ENCODE measurements at regions not wholly inside any gene's neighbourhood (a gene's known extent, or its start where the extent isn't known, plus 50 kb on each side); places are given as distances from the start of the nearest gene placed in this dataset.

GRCh38 chr13:53101883-53102282, 73.3 kb downstream of the OLFM4 start:
- peaks cover 0 to 7% (median 5%) of the 10 kb centered on the region in 7 donors for H3K9me3 Mint-ChIP-seq
- no peak overlapping the region for H3K4me3 Mint-ChIP-seq
- H3K9me3 ChIP-seq (replicated peaks in 1 of 2; ENCODE audit: control insufficient read depth in 1 of 2, insufficient read depth in 1 of 2, low read length in 2 of 2): no peaks in the 10 kb centered on the region
- no peaks in the 10 kb centered on the region for H3K79me2 ChIP-seq (ENCODE audit: insufficient read depth, low read length)
- no peaks in the 10 kb centered on the region for H3K4me1 Mint-ChIP-seq
- H3K27ac ChIP-seq (ENCODE audit: low read depth in 1 of 2, low read length in 2 of 2): no peak overlapping the region
- no peaks in the 10 kb centered on the region for H3K36me3 ChIP-seq (replicated peaks in 1 of 2; ENCODE audit: control insufficient read depth in 1 of 2, insufficient read depth in 2 of 2, low read length in 2 of 2)
- H2AFZ ChIP-seq (ENCODE audit: insufficient read depth, low read depth, low read length, poor library complexity, severe bottlenecking): no peak overlapping the region
- no peak overlapping the region for H3K27ac Mint-ChIP-seq
- no peaks in the 10 kb centered on the region for H4K20me1 ChIP-seq (ENCODE audit: insufficient read depth, low read length)
- no peaks in the 10 kb centered on the region for H3K27me3 ChIP-seq (ENCODE audit: control insufficient read depth in 2 of 2, insufficient read depth in 2 of 2, low read length in 2 of 2)
- DNase-seq: no peak
- no peak overlapping the region for H3K4me3 ChIP-seq (replicated peaks in 1 of 3; ENCODE audit: low read depth in 2 of 3, low read length in 3 of 3)
- H3K27me3 Mint-ChIP-seq (ENCODE audit: low read depth in 3 of 3): peaks cover 0 to 1% (median 0%) of the 10 kb centered on the region in 3 donors
- no peak overlapping the region for H3K4me2 ChIP-seq (replicated peaks; ENCODE audit: extremely low read depth, low read length, poor library complexity, severe bottlenecking)
- intact Hi-C loops (cut with micrococcal nuclease): no loop called here
- no peak for TF ChIP-seq CTCF (IDR thresholded peaks at IDR 0.05)
- no peaks in the 10 kb centered on the region for H3K4me1 ChIP-seq (ENCODE audit: control insufficient read depth in 1 of 2, insufficient read depth in 2 of 2, low read length in 2 of 2)
- H3K9ac ChIP-seq (ENCODE audit: insufficient read depth, low read length, poor library complexity, severe bottlenecking): no peak overlapping the region
- no CpG with 5 or more reads among the region's 2 CpGs for WGBS (ENCODE audit: insufficient coverage)
- H3K36me3 Mint-ChIP-seq: no peaks in the 10 kb centered on the region

GRCh38 chr13:53104136-53104535, 75.5 kb downstream of the OLFM4 start:
- no peaks in the 10 kb centered on the region for H3K9me3 ChIP-seq (replicated peaks in 1 of 2; ENCODE audit: control insufficient read depth in 1 of 2, insufficient read depth in 1 of 2, low read length in 2 of 2)
- H3K4me2 ChIP-seq (replicated peaks; ENCODE audit: extremely low read depth, low read length, poor library complexity, severe bottlenecking): no peak overlapping the region
- no peaks in the 10 kb centered on the region for H3K27me3 ChIP-seq (ENCODE audit: control insufficient read depth in 2 of 2, insufficient read depth in 2 of 2, low read length in 2 of 2)
- no peak for DNase-seq
- peaks cover 0 to 3% (median 0%) of the 10 kb centered on the region in 3 donors for H3K27me3 Mint-ChIP-seq (ENCODE audit: low read depth in 3 of 3)
- H3K27ac ChIP-seq (ENCODE audit: low read depth in 1 of 2, low read length in 2 of 2): no peak overlapping the region
- no peak overlapping the region for H3K4me3 ChIP-seq (replicated peaks in 1 of 3; ENCODE audit: low read depth in 2 of 3, low read length in 3 of 3)
- H3K4me1 Mint-ChIP-seq: no peaks in the 10 kb centered on the region
- H4K20me1 ChIP-seq (ENCODE audit: insufficient read depth, low read length): no peaks in the 10 kb centered on the region
- no peak overlapping the region for H3K27ac Mint-ChIP-seq
- H2AFZ ChIP-seq (ENCODE audit: insufficient read depth, low read depth, low read length, poor library complexity, severe bottlenecking): no peak overlapping the region
- intact Hi-C loops (cut with micrococcal nuclease): no loop called here
- no peaks in the 10 kb centered on the region for H3K79me2 ChIP-seq (ENCODE audit: insufficient read depth, low read length)
- H3K4me1 ChIP-seq (ENCODE audit: control insufficient read depth in 1 of 2, insufficient read depth in 2 of 2, low read length in 2 of 2): no peaks in the 10 kb centered on the region
- no peaks in the 10 kb centered on the region for H3K36me3 Mint-ChIP-seq
- H3K9ac ChIP-seq (ENCODE audit: insufficient read depth, low read length, poor library complexity, severe bottlenecking): no peak overlapping the region
- 100% methylated on average over 1 of the region's 2 CpGs for WGBS (ENCODE audit: insufficient coverage)
- H3K36me3 ChIP-seq (replicated peaks in 1 of 2; ENCODE audit: control insufficient read depth in 1 of 2, insufficient read depth in 2 of 2, low read length in 2 of 2): no peaks in the 10 kb centered on the region
- H3K4me3 Mint-ChIP-seq: no peak overlapping the region
- no peak for TF ChIP-seq CTCF (IDR thresholded peaks at IDR 0.05)
- H3K9me3 Mint-ChIP-seq: peaks cover 0 to 9% (median 4%) of the 10 kb centered on the region in 7 donors
